MV-4-11 (cell line): ENCODE measurements at regions not wholly inside any gene's neighbourhood (a gene's known extent, or its start where the extent isn't known, plus 50 kb on each side); places are given as distances from the start of the nearest gene placed in this dataset.

Source experiments
- DNase-seq: peaks from one replicate; lab custom pipeline; 2025; lab: John Stamatoyannopoulos, UW

DNA sequence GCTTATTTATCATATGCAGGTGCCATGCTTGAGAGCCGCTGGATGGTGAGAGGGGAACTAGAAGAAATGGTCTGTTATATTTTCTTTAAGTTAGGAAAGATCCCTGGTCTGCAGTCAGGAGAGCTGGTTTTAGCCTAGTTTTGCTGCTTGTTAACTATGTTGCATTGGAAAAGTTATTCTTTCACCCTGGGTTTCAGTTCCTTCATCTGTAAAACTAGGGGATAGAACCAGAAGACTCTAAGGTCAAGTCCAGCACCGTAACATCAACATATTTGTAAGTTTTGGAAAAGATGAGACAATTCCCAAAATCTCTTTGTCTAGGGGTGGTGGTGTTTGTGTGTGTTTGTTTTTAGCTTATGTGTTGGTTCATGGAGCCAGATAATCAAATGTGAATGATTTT lies 304.0 kb downstream of the QKI start:
- peak; percentile 60 for DNase-seq

DNA sequence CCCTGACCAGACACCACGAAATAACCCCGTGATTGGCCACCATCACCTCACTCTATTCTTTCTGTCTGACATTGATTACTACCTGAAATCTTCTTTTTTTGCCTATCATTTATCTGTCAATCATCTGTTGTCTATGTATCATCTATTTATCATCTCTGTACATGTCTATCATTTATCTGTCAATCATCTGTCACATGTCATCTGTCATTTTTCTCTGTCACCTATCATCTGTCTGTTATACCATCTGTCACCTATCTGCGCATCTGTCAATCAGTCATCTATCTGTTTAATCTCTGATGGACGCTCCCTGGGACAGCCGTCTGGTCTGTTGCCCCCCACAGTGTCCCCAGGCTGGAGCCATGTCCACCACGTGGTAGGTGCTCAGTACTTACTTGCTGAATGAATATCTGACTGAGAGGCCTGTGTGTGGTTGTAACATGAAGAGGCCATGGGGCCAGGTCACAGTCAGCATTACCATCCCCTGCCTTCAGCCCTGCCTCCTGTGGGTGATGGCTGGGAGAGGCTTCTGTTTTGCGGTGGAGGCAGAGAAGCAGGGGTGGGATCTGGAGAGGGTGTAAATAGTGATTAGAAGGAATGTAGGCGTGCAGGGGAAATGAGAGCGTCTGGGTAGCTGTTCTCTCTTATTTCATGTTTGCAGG lies 302.7 kb downstream of the QKI start:
- no peak for DNase-seq

DNA sequence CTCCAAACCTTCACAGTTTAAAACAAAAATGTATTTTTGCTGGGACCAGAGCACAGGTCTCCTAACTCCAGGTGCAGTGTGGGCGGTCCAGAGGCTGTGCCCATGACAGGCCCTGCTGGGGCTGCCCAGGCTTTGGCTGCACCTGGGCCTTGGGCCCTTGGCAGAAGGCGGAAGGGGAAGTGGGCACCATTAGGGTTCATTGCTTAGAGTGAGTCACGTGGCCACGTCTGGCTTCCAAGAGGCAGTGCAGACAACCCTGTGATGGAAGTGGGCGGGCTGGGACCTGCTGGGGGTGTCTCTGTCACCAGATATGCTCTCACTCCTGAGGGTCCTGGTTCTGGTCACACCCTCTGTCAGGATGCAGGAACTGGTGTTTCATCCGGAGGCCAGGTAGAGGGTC lies 302.2 kb downstream of the QKI start:
- DNase-seq, result peak; percentile 84

DNA sequence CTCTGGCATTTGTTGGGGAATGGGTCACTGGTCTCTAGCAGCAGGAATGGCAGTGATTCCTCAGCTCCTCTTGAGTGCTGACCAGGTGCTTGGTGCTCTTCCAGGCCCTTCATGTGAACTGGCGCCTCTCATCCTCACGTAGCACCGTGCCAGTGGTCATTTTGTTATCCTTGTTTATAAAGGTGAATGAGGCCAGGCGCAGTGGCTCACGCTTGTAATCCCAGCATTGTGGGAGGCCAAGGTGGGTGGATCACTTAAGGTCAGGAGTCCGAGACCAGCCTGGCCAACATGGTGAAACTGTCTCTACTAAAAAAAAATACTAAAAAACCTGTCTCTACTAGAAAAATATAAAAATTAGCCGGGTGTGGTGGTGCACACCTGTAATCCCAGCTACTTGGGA lies 301.3 kb downstream of the QKI start:
- no peak for DNase-seq

DNA sequence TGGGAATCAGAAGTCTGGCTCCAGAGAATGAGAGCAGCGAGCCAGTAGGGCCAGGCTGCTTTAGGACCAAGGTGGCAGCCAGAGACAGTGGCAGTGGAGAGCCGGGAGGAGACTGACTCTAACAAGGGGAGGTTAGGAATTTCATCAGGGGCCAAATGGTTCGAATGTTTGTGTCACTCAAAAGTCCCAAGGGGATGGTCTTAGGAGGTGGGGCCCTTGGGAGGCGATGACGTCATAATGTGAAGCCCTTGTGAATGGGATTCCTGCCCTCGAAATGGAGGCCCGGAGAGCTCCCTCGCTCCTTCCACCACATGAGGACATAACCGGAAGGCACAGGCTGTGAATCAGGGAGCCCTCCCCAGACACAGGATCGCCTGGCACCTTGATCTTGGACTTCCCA lies 299.7 kb downstream of the QKI start:
- no peak for DNase-seq

DNA sequence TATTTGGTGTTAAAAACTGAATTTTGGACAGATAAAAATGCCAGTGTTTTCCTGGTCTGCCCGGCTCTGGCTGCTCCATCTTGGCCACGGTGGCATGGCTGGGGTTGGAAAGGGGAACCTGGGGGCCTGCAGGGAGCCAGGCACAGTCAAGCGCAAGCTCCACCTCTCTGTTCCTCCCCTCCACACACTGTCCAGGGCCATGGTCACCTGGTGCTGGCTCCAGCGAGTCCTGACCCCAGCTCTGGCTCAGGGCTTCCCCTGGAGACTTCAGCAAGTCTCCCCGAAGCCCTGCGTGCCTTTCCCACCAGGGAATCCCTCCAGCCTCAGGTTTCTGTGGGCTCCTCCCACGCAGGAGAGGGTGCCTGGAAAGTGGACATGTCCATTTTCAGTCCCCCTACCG lies 298.5 kb downstream of the QKI start:
- DNase-seq, result peak; percentile 44

DNA sequence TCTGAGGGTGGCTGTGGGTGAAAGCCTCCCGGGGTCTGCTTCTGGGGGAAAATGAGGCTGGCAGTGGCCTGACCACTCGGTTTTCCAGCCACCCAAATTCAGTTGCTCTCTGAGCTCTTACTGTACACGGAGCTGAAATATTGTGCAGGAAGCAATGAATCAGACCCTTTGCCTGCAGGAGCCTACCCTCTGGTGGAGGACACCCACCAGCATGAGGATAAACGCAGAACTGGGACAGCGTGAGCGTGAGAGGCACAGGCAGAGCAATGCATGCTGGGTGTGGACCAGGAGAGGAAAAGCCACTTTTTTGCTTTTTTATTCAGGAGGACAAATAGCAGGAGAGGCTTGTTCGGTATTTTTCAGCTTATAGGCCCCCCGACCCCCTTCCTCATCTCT lies 298.0 kb downstream of the QKI start:
- peak; percentile 92 for DNase-seq

DNA sequence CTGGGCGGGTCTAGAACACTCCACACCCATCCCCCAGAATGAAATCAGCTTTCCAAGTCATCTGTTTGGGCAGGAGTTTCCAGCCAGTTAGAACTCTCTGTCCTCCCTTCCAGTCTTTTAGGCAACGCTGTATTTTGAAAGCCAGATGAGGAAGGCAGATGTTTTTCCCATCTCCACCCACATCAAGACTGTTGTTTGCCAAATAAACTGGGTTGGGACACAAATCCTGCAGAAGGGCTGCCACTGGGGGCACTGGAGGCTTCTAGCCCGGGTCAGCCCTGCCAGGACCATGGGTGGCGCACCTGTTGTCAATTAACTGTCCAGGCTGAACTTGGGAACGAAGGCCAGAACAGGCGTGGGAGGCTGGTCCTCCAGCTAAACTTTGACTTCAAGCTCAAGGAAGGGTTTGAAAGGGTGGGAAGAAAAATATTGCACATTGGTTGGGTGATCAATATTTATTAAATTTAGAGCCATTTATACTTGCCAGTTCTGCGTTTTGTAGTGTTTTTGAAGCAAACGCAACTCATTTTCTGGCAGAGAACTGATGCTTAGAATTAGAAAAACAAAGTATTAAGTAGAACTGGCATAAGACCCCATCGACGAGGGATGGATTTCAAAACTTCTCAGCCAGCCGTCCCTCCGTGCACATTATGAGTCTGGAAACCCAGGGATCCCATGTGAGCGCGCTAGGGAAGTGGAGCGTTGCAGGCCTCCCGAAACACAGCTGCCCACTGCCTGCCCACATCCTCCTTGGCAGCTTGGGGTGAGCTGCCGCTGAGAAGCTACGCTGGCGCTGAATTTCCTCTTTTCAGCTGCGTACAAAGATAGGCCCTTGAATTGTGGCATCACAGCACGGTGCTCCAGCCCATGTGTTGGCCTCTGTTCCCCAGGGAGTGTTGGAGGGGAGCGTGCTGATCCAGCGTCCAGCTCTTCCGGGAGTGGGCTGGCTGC lies 297.4 kb downstream of the QKI start:
- peak; percentile 98 for DNase-seq

DNA sequence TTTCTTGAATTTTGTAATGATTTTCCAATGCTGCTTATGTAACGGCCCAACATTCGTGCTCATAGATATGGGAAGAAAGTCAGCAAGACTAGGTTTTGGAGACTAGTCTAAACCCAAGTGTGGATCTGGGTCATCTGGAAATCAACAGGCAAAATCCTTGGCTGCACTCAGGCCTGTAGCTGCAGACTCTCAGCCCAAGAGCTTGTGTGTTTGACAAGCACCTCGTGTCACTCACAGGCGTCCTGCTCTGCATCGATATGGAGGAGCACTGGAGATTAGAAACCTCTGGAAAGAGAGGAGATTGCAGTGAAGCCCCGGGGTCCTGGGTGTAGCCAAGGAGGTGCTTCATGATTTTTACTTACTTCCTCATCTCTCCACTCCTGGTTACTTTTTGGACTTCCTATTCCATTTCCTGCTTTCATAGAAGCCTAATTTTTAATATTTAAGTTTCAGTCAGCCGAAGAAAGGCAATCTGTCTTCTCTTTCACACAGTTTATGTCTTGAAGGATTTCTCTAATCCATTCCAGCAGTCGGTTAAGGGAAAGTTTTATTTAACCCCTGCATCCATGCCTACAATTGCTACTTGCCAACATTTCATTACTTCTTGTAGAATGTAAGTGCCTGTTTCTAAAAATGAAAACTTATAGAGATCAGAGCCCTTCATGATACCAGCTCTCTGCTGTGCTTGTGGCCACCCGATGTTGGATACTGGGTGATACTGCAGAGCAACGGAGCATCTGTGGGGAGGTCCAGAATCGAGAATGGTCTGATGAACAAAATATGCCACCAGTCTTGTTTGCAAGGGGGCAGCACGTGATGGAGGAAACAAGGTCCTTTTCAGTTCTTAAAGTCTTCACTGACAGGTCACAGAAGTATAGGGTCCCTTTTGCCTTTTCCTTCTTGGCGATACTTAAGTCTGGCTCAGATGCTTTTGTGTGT lies 296.3 kb downstream of the QKI start:
- DNase-seq, result peak; percentile 20

DNA sequence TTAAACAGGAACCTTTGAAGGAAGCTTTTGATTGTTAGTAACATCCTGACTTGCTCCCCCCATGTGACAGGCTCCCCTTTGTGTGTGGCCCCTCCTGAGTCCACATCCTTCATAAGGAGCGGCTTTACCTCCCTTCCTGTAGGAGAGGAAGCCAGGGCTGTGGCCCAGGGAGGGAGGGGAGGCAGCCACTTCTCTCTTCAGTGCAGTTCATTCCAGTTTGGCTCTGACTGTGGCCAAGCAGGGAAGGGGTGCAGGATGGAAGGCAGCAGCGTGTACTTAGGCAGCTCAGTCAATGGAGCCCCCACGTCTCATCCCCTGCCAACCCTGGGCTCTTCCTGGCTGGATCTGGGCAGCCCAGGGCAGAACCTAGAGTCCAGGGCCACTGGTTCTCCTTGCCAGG lies 295.2 kb downstream of the QKI start:
- no peak for DNase-seq

DNA sequence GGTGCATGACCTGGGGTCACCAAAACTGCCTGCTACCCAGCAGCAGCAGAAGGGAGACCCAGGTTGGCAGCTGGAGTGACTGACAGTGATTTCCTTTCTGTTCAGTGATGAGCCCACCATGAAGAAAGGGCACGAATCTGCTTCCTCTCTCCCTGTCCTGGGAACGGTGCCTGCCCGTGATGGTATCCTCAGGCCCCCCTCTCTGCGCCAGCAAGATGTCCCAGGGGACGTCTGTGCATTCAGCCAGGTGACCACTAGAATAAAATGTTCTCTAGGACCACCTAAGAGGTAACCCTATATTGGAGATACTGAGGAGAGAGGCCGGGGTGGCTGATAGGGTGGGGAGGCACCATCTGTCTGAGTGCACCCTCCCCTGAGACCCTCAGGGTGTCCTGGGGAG lies 294.7 kb downstream of the QKI start:
- DNase-seq, result no peak

DNA sequence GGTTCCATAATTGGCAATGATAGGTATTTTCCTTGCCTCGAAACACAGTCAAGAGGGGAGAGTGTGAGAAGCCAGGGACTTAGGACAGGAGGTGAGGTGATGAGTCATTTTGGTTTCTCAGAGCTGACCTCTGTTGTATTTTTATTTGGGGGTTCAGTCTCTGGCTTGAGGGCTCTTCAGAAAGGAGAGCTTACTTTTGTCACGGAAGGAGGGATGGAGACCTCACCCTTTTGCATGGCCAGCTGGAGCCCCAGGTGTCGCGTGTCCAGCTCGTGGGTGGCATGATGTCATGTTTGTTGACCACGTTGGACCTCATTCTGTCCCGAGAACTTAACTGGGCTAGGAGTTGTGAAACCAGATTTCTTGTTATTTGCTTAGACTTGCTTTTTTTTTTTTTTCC lies 293.9 kb downstream of the QKI start:
- DNase-seq, result no peak

DNA sequence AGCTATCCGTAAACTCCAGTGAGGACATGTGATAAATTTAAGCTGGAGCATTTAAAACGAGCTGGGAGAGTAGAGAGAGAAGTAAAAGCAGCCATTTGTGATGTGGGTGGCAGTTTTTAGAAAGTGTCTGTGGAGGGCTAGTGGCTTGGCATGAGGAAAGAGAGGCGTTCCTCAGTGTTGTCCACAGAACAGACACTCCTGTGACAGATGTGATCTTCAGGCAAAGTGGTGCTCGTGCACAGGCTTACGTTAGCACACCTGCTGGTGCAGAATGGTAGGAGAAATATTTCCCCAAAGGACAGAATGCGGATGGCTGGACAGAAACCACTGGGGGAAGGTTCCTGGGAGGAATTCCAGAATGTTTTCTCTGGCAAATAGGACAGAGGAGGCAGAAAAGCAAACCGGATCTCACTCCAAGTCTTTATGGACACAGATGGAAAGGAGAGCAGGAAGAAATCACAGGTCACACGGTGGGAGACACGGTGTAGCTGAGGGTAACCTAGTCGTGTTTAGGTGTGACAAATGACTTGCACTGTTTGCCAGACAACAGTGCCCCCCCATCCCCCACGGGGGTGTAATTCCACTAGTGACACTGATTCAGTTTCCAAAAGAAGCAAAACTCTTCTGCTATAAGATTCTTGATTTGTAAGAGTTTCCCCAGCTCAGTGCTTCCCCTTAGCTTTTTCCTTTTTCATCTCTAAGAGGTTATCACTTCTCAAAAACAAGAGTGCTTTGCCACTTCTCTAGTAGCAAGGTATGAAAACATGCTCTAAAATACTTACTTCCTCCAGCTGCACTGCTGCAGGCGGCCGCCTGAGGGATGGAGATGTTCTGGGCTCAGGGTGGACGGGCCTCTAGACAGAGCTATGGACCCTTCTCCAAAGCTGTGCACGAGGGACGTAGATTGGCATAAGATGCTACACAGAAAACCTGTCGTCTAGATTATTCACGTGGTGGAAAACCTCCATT lies 293.2 kb downstream of the QKI start:
- peak; percentile 65 for DNase-seq

DNA sequence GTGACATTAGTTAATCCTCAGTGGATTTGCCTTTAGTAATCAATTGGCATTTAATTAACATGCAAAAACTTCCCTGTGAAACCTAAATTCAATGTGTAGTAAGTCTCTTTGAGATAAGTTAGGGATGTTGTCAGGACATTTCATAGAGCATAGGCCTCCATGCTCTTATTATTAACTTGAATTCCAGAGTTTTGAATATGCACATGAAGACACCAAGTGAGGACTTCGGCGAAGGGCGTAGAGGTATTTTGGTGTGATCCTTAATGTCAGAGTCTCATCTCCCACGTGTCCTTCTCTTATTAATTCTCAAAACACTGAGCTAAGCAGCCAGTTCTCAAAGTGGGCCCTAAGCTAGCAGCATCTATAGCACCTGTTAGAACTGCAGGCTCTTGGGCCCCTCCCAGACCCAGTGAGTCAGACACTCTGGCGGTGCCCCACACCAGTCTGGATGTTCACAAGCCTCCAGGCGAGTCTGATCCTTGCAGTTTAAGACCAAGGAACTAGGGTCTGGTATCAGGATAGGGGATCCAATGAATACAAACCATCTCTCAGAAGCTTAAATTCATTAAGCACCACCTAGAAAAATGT lies 292.1 kb downstream of the QKI start:
- no peak for DNase-seq

DNA sequence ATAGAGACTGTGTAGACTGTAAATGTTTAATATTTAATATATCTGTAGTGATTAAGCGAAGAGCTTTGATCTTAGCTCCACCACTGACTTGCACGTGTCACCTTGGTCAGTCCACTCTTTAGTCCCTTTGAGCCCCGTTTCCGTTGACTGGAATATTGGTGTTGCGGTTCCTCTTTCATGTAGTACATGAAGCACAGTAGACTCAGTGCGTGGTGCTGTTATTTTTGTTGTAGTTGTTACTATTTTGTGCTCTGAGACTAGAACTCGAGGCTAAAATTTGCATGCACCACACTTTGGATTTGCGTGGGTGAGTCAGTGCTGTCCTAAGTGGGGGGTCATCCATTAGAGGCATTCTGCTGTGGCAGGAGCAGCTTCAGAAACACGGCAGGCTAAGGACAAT lies 291.4 kb downstream of the QKI start:
- peak; percentile 91 for DNase-seq

DNA sequence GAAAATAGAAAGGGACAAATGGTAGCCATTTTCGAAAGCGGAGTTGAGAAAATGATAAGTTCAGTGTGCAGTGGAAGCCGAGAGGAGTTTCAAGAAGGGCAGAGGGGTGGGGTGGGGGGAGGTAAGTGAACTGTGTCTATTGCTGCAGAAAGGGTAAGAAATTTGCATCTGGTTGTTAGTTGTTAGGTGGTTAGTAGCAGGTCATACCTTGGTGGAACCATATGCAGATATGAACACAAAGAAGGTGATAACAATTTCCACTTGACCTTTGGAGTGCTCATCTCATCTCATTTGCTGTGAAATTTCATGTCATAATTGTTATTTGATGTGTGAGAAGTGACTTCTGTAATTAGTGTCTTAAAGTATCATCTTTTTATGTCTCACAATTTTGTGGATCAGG lies 288.2 kb downstream of the QKI start:
- DNase-seq, result no peak

DNA sequence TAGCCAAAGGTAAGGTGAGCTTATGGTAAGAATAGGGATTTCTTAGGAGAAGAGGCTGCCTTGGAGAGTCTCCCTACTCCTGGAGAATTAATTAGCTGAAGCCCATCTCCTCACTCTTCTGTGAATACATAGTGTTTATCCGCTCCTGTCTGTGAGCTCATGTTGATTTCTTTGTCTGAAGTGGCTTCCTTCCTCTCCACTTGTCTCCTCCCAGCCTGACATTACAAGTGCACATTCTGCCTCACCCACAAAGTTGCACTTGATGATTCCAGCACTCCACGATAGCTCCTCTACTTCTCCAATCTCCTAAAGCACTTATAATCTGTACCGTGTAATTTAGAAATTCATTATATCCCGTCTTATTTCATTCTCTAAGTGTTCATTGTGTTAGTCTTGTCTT lies 287.2 kb downstream of the QKI start:
- peak; percentile 11 for DNase-seq

DNA sequence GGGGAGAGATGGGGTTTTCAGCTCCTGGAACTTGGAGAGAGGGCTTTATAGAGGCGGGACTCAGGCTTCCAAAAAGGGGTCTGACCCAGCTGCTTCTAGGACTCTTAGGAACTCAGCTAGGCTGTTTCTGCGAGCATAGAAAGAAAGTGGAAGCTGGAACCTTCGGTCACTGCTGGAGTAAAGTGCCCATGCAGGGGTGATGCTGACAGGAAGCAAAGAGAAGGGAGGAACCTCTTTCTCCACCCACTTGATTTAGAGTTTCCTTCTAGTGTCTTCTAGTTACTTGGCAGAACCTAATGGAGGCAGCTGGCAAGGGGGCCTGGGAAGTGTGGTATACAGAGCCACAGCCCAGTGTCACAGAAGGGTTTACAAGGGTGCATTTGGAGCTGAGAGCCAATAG lies 283.6 kb downstream of the QKI start:
- DNase-seq, result peak; percentile 68

DNA sequence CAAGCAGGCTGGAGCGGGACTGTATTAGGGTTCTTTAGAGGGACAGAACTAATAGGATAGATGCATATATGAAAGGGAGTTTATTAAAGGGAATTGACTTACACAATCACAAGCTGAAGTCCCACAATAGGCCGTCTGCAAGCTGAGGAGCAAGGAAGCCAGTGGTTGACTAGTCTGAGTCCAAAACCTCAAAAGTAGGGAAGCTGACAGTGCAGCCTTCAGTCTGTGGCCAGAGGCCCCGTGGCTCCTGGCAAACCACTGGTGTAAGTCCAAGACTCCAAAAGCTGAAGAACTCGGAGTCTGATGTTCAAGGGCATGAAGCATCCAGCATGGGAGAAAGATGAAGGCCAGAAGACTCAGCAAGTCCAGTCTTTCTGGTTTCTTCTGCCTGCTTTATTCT lies 281.8 kb downstream of the QKI start:
- DNase-seq, result peak; percentile 94

DNA sequence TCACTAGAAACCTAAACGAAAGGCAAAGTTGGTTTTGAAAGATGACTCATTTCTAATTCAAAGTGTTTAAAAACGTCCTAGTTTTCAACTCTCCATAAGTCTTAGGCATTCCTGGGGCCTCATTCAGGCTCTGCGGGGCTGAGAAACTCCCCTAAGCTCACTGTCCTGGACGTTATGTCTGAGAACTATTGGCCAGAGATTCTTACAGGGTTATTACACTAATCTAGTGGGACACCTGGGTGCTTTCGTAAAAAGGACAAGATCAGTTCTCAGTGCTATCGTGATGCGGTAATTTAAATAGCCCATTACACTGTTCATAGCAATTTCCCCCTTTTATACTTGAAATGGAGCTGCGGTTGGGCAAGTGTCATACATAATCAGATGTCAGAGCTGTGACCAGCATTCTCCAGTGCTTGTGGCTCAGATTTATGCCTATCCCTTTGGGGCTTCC lies 280.9 kb downstream of the QKI start:
- DNase-seq, result peak; percentile 69

DNA sequence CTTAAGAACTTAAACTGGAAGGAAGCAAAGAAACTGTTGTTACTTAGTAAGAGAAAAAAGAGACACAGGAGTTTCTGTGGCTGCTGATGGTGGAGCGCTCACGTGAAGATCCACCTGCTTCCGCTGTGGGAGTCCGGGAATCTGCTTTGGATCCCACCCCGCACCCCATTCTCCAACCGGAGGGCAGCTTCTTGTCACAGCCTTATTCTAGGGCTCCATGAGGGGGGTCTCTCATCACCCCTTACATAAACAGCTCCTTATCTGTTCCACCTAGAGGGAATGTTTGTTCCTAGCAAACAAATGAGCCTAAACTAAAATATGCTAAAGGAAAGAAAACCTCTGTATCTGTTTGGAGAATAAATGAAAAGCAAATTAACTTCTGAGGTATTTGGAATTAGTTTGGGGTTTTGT lies 280.5 kb downstream of the QKI start:
- DNase-seq, result no peak
